GM21576 (cell line): ENCODE measurements at regions not wholly inside any gene's neighbourhood (a gene's known extent, or its start where the extent isn't known, plus 50 kb on each side); places are given as distances from the start of the nearest gene placed in this dataset.

Experiments
- ATAC-seq: cut with Tn5 transposase; IDR thresholded peaks from one replicate; pipeline ENCODE4 v1.9.1; 2021; ENCODE audit warnings: mild to moderate bottlenecking, moderate library complexity; ENCODE audit not compliant: unreplicated experiment

- no peak for ATAC-seq
Observed at GRCh38 chr2:9793156-9793917, 49.9 kb upstream of the TAF1B start.
